ENCODE measurements at regions not wholly inside any gene's neighbourhood (a gene's known extent, or its start where the extent isn't known, plus 50 kb on each side); places are given as distances from the start of the nearest gene placed in this dataset.
"Not testable (repeated sequence)": the region's sequence is repeated elsewhere in the genome, so short reads cannot be mapped to it uniquely, and the experiment has no call there.

GRCh38 chr1:245067257-245067656 is 87.5 kb upstream of the KIF26B start:
- no peaks in the 10 kb centered on the region for H3K9me3 ChIP-seq
- WGBS, 2 donors, result 84 to 87% methylated on average over 5 of the region's 5 CpGs
- no peak overlapping the region for H3K27ac ChIP-seq
- no peaks in the 10 kb centered on the region for H3K4me1 ChIP-seq
- H3K27me3 ChIP-seq, result no peaks in the 10 kb centered on the region
- DNase-seq (ENCODE audit: low spot score in 2 of 2), result no peak
- H3K4me3 ChIP-seq, result no peak overlapping the region
- H3K36me3 ChIP-seq, result peaks cover 0 to 57% (median 0%) of the 10 kb centered on the region in 3 donors
- TF ChIP-seq POLR2A (IDR thresholded peaks at IDR 0.05), result no peak
- TF ChIP-seq CTCF (IDR thresholded peaks at IDR 0.05), result no peak
- no peak for TF ChIP-seq EP300 (IDR thresholded peaks at IDR 0.05)

GRCh38 chr1:245062741-245063305 is 92.0 kb upstream of the KIF26B start:
- no peaks in the 10 kb centered on the region for H3K9me3 ChIP-seq

DNA sequence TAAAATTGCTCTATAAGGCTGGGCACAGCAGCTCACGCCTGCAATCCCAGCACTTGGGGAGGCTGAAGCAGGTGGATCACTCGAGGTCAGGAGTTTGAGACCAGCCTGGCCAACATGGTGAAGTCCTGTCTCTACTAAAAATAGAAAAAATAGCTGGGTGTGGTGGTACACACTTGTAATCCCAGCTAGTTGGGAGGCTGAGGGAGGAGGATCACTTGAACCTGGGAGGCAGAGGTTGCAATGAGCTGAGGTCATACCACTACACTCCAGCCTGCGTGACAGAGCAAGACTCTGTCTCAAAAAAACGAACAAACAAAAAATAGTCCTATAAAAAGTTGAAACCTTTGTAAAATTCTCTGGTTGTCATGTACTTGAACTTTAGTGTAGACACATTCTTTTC is 93.0 kb upstream of the KIF26B start:
- peaks cover 0 to 18% (median 0%) of the 10 kb centered on the region in 3 donors for H3K36me3 ChIP-seq
- 86 to 94% methylated on average over 4 of the region's 4 CpGs for WGBS, 2 donors
- not testable (repeated sequence) for H3K27me3 ChIP-seq; H3K4me1 ChIP-seq; H3K4me3 ChIP-seq; H3K27ac ChIP-seq; H3K9me3 ChIP-seq; DNase-seq (ENCODE audit: low spot score in 2 of 2)

More at GRCh38 chr1:245062741-245063305, 92.0 kb upstream of the KIF26B start:
- 92% methylated on average over 5 of the region's 5 CpGs for WGBS, 2 donors
- no peak for TF ChIP-seq POLR2A (IDR thresholded peaks at IDR 0.05)
- no peak for TF ChIP-seq EP300 (IDR thresholded peaks at IDR 0.05)
- TF ChIP-seq CTCF (IDR thresholded peaks at IDR 0.05), result no peak
- H3K27me3 ChIP-seq, result no peaks in the 10 kb centered on the region
- no peak overlapping the region for H3K27ac ChIP-seq
- DNase-seq (ENCODE audit: low spot score in 2 of 2), result no peak
- peaks cover 0 to 10% (median 0%) of the 10 kb centered on the region in 4 donors for H3K4me1 ChIP-seq
- H3K36me3 ChIP-seq, result peaks cover 0 to 23% (median 0%) of the 10 kb centered on the region in 3 donors
- no peak overlapping the region for H3K4me3 ChIP-seq

DNA sequence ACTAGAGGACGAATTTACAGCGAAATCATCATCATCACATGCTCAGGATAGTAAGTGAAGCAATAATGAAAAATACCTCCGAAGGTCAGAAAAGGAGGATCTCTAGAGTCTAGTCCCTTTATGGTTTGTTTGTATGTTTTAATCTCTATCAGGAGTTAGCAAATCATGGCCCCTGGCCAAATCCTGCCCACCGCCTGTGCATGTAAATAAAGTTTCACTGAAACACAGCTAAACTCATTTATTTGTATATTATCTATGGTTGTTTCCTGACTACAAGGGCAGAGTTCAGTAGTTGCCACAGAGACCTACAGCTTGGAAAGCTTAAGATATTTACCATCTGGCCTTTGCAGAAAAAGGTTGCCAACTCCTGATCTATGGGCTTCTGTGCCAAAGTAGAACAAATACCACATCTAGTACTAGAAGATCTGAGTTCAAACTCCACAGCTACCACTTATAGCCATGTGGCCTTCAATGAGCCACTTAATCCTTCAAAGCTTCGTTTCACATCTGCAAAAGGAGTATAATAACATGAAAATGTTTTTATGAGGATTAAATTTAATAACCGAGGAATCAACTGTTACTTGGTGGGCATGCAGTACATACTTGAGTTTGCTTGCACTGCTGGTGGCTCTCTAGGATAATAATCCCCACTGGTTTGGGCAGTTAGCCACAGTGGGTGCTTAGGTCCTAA is 94.0 kb upstream of the KIF26B start:
- Histone ChIP-seq H3K27ac (no peak overlapping the region), H3K9me3 (no peaks in the 10 kb centered on the region), H3K4me3 (no peak overlapping the region), H3K36me3 (peaks cover 0 to 21% (median 0%) of the 10 kb centered on the region in 3 donors), H3K4me1 (peaks cover 0 to 10% (median 0%) of the 10 kb centered on the region in 4 donors), H3K27me3 (no peaks in the 10 kb centered on the region)
- no peak for DNase-seq (ENCODE audit: low spot score in 2 of 2)
- TF ChIP-seq CTCF (IDR thresholded peaks at IDR 0.05) (no peak), EP300 (IDR thresholded peaks at IDR 0.05) (no peak), POLR2A (IDR thresholded peaks at IDR 0.05) (no peak)
- WGBS, 2 donors, result 66 to 68% methylated on average over 6 of the region's 6 CpGs

- 53 to 55% methylated on average over 5 of the region's 5 CpGs for WGBS, 2 donors
- Histone ChIP-seq H3K9me3 (no peaks in the 10 kb centered on the region), H3K27me3 (no peaks in the 10 kb centered on the region), H3K27ac (no peak overlapping the region), H3K4me3 (no peak overlapping the region), H3K36me3 (peaks cover 0 to 27% (median 0%) of the 10 kb centered on the region in 3 donors), H3K4me1 (peaks cover 0 to 10% (median 0%) of the 10 kb centered on the region in 4 donors)
- no peak for DNase-seq (ENCODE audit: low spot score in 2 of 2)
- TF ChIP-seq EP300 (IDR thresholded peaks at IDR 0.05), result no peak
- TF ChIP-seq CTCF (IDR thresholded peaks at IDR 0.05), result no peak
- no peak for TF ChIP-seq POLR2A (IDR thresholded peaks at IDR 0.05)
Observed at GRCh38 chr1:245059806-245060424, 94.9 kb upstream of the KIF26B start.

Measured in tibial nerve (tissue), 4 donors.